HG03565 (cell line): ENCODE measurements at regions not wholly inside any gene's neighbourhood (a gene's known extent, or its start where the extent isn't known, plus 50 kb on each side); places are given as distances from the start of the nearest gene placed in this dataset.
"Not testable (repeated sequence)": the region's sequence is repeated elsewhere in the genome, so short reads cannot be mapped to it uniquely, and the experiment has no call there.

Experiments used
- ATAC-seq: cut with Tn5 transposase; IDR thresholded peaks from one replicate; pipeline ENCODE4 v1.9.1; 2021; ENCODE audit warnings: mild to moderate bottlenecking, moderate library complexity; ENCODE audit not compliant: unreplicated experiment

- no peak for ATAC-seq
These were observed 105.4 kb upstream of the TLK1 start for GRCh38 chr2:171266102-171266501.

GRCh38 chr2:171261529-171261928, 100.8 kb upstream of the TLK1 start:
- not testable (repeated sequence) for ATAC-seq

- ATAC-seq: peak; percentile 43
These were observed 100.1 kb upstream of the TLK1 start for GRCh38 chr2:171260471-171261424.

- ATAC-seq: no peak
These were observed 94.0 kb upstream of the TLK1 start for GRCh38 chr2:171254666-171255065.

GRCh38 chr2:171253900-171254650, 93.4 kb upstream of the TLK1 start:
- no peak for ATAC-seq

- no peak for ATAC-seq
These were observed 92.6 kb upstream of the TLK1 start for GRCh38 chr2:171253279-171253678.

GRCh38 chr2:171249689-171250088, 89.0 kb upstream of the TLK1 start:
- ATAC-seq: no peak

GRCh38 chr2:171247741-171248662, 87.3 kb upstream of the TLK1 start:
- ATAC-seq: peak; percentile 76

- no peak for ATAC-seq
These were observed 84.5 kb upstream of the TLK1 start for GRCh38 chr2:171244970-171245782.

- ATAC-seq: no peak
These were observed 83.8 kb upstream of the TLK1 start for GRCh38 chr2:171244466-171244969.

- no peak for ATAC-seq
These were observed 81.1 kb upstream of the TLK1 start for GRCh38 chr2:171241771-171242170.

GRCh38 chr2:171238946-171239345, 78.3 kb upstream of the TLK1 start:
- no peak for ATAC-seq

GRCh38 chr2:171237751-171238505, 77.2 kb upstream of the TLK1 start:
- no peak for ATAC-seq

GRCh38 chr2:171235262-171235881, 74.7 kb upstream of the TLK1 start:
- no peak for ATAC-seq

- ATAC-seq: no peak
These were observed 69.5 kb upstream of the TLK1 start for GRCh38 chr2:171230176-171230575.

- ATAC-seq: no peak
These were observed 68.1 kb upstream of the TLK1 start for GRCh38 chr2:171228826-171229225.

GRCh38 chr2:171227066-171227782, 66.5 kb upstream of the TLK1 start:
- ATAC-seq: no peak

- no peak for ATAC-seq
These were observed 65.8 kb upstream of the TLK1 start for GRCh38 chr2:171226461-171226860.
